Stomach (tissue), 4 donors: ENCODE measurements at regions not wholly inside any gene's neighbourhood (a gene's known extent, or its start where the extent isn't known, plus 50 kb on each side); places are given as distances from the start of the nearest gene placed in this dataset.
"Not testable (repeated sequence)": the region's sequence is repeated elsewhere in the genome, so short reads cannot be mapped to it uniquely, and the experiment has no call there.

Experiments
- EP300 ChIP-seq: sonication (generic); formaldehyde crosslinking; IDR thresholded peaks from one replicate; pipeline ENCODE4 v1.6.1; 2017; ENCODE audit warnings: antibody characterized with exemption
- POLR2A ChIP-seq, 4 donors: fragments of 450-650 bp; IDR thresholded peaks; one replicate each; pipeline ENCODE4 v1.6.1; 2016; ENCODE audit warnings: antibody characterized with exemption in 4 of 4, control low read depth in 2 of 4, mild to moderate bottlenecking in 1 of 4, moderate library complexity in 1 of 4
- POLR2AphosphoS5 ChIP-seq, 3 donors: sonication (generic); formaldehyde crosslinking; IDR thresholded peaks; one replicate each; pipeline ENCODE4 v1.6.1; 2016; ENCODE audit warnings: antibody characterized with exemption in 3 of 3
- TF ChIP-seq, protein P1 (sequence below), 7 experiments: fragments of 450-650 bp in 4 of 7; fragments of 200-600 bp in 3 of 7; sonication (generic) in 3 of 7; IDR thresholded peaks; one replicate each; pipeline ENCODE4 v1.5.1; 2016 to 2019; ENCODE audit warnings: antibody characterized with exemption in 7 of 7, control low read depth in 2 of 7, mild to moderate bottlenecking in 1 of 7

DNA sequence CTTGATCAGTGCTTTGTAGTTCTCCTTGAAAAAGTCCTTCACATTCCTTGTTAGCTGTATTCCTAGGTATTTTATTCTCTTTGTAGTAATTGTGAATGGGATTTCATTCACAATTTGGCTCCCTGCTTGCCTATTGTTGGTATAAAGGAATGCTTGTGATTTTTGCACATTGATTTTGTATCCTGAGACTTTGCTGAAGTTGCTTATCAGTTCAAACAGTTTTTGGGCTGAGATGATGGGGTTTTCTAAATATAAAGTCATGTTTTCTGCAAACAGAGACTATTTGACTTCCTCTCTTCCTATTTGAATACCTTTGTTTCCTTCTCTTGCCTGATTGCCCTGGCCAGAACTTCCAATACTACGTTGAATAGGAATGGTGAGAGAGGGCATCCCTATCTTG lies 462.5 kb upstream of the GCFC2 start:
- TF ChIP-seq, protein P1, sequence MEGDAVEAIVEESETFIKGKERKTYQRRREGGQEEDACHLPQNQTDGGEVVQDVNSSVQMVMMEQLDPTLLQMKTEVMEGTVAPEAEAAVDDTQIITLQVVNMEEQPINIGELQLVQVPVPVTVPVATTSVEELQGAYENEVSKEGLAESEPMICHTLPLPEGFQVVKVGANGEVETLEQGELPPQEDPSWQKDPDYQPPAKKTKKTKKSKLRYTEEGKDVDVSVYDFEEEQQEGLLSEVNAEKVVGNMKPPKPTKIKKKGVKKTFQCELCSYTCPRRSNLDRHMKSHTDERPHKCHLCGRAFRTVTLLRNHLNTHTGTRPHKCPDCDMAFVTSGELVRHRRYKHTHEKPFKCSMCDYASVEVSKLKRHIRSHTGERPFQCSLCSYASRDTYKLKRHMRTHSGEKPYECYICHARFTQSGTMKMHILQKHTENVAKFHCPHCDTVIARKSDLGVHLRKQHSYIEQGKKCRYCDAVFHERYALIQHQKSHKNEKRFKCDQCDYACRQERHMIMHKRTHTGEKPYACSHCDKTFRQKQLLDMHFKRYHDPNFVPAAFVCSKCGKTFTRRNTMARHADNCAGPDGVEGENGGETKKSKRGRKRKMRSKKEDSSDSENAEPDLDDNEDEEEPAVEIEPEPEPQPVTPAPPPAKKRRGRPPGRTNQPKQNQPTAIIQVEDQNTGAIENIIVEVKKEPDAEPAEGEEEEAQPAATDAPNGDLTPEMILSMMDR (IDR thresholded peaks at IDR 0.05), result not testable (repeated sequence)
- TF ChIP-seq POLR2AphosphoS5 (IDR thresholded peaks at IDR 0.05); POLR2A (IDR thresholded peaks at IDR 0.05); EP300: not testable (repeated sequence)
